ENCODE measurements at regions not wholly inside any gene's neighbourhood (a gene's known extent, or its start where the extent isn't known, plus 50 kb on each side); places are given as distances from the start of the nearest gene placed in this dataset.

GRCh38 chr10:131825150-131825848 lies 75.5 kb upstream of the PPP2R2D start:
- Histone ChIP-seq H3K27me3 (peaks cover 0 to 28% of the 10 kb centered on the region in 2 donors), H3K9me3 (no peaks in the 10 kb centered on the region), H3K4me1 (no peaks in the 10 kb centered on the region), H3K4me3 (no peak overlapping the region), H3K27ac (no peak overlapping the region), H3K36me3 (no peaks in the 10 kb centered on the region)
- intact Hi-C loops (cut with DNase I; ENCODE audit: low total_unique reads) = no loop called here
- peak in 1 of 2 donors; percentile 61 for DNase-seq
- no peak for TF ChIP-seq CTCF (IDR thresholded peaks at IDR 0.05)

- H3K27ac ChIP-seq = no peak overlapping the region
- H3K9me3 ChIP-seq = no peaks in the 10 kb centered on the region
- TF ChIP-seq CTCF (IDR thresholded peaks at IDR 0.05) = no peak
- DNase-seq = peak in 1 of 2 donors; percentile 48
- H3K27me3 ChIP-seq = peaks cover 0 to 35% of the 10 kb centered on the region in 2 donors
- H3K4me1 ChIP-seq = no peaks in the 10 kb centered on the region
- H3K4me3 ChIP-seq = no peak overlapping the region
- intact Hi-C loops (cut with DNase I; ENCODE audit: low total_unique reads) = no loop called here
- H3K36me3 ChIP-seq = no peaks in the 10 kb centered on the region
Observed at GRCh38 chr10:131825960-131826650, 74.7 kb upstream of the PPP2R2D start.

- DNase-seq = peak; percentile 3 to 51
- Histone ChIP-seq H3K36me3 (no peaks in the 10 kb centered on the region), H3K9me3 (peaks cover 0 to 8% (median 0%) of the 10 kb centered on the region in 3 donors), H3K27me3 (peaks cover 0 to 37% of the 10 kb centered on the region in 2 donors), H3K4me1 (no peaks in the 10 kb centered on the region), H3K4me3 (no peak overlapping the region), H3K27ac (no peak overlapping the region)
- no peak for TF ChIP-seq CTCF (IDR thresholded peaks at IDR 0.05)
- intact Hi-C loops (cut with DNase I; ENCODE audit: low total_unique reads) = no loop called here
Observed at GRCh38 chr10:131829156-131829930, 71.5 kb upstream of the PPP2R2D start.

- intact Hi-C loops (cut with DNase I; ENCODE audit: low total_unique reads) = no loop called here
- no peak overlapping the region for H3K27ac ChIP-seq
- no peak for TF ChIP-seq CTCF (IDR thresholded peaks at IDR 0.05)
- peaks cover 0 to 31% of the 10 kb centered on the region in 2 donors for H3K27me3 ChIP-seq
- no peaks in the 10 kb centered on the region for H3K4me1 ChIP-seq
- DNase-seq = peak; percentile 14 to 38
- H3K4me3 ChIP-seq = no peak overlapping the region
- H3K9me3 ChIP-seq = peaks cover 0 to 17% (median 0%) of the 10 kb centered on the region in 3 donors
- H3K36me3 ChIP-seq = no peaks in the 10 kb centered on the region
Observed at GRCh38 chr10:131830446-131831130, 70.2 kb upstream of the PPP2R2D start.

GRCh38 chr10:131831561-131831960 lies 69.2 kb upstream of the PPP2R2D start:
- H3K27me3 ChIP-seq = peaks cover 0 to 31% of the 10 kb centered on the region in 2 donors
- DNase-seq = peak; percentile 16 to 49
- no peak overlapping the region for H3K4me3 ChIP-seq
- H3K27ac ChIP-seq = no peak overlapping the region
- peaks cover 0 to 19% (median 0%) of the 10 kb centered on the region in 3 donors for H3K9me3 ChIP-seq
- no peaks in the 10 kb centered on the region for H3K4me1 ChIP-seq
- intact Hi-C loops (cut with DNase I; ENCODE audit: low total_unique reads) = no loop called here
- no peaks in the 10 kb centered on the region for H3K36me3 ChIP-seq
- TF ChIP-seq CTCF (IDR thresholded peaks at IDR 0.05) = no peak

Data from tibial artery (tissue), 4 donors.